Skin of body (tissue), 1 donor: ENCODE measurements at regions not wholly inside any gene's neighbourhood (a gene's known extent, or its start where the extent isn't known, plus 50 kb on each side); places are given as distances from the start of the nearest gene placed in this dataset.

Experiments used
- DNase-seq: peaks from one replicate; lab custom pipeline; 2025; lab: John Stamatoyannopoulos, UW

GRCh38 chrX:96621811-96622210, 62.8 kb upstream of the DIAPH2 start:
- DNase-seq: no peak
